ENCODE measurements at regions not wholly inside any gene's neighbourhood (a gene's known extent, or its start where the extent isn't known, plus 50 kb on each side); places are given as distances from the start of the nearest gene placed in this dataset.

GRCh38 chr7:54637712-54638396, 95.7 kb downstream of the VSTM2A start:
- ATAC-seq (ENCODE audit: poor library complexity) (no peak), DNase-seq (no peak)
- intact Hi-C loops (cut with DNase I), result no loop called here

GRCh38 chr7:54632696-54633095, 90.5 kb downstream of the VSTM2A start:
- ATAC-seq (ENCODE audit: poor library complexity) (no peak), DNase-seq (no peak)
- intact Hi-C loops (cut with DNase I), result no loop called here

GRCh38 chr7:54629771-54630170, 87.6 kb downstream of the VSTM2A start:
- intact Hi-C loops (cut with DNase I), result no loop called here
- no peak for ATAC-seq (ENCODE audit: poor library complexity)
- no peak for DNase-seq

GRCh38 chr7:54622696-54623309, 80.6 kb downstream of the VSTM2A start:
- ATAC-seq (ENCODE audit: poor library complexity), result no peak
- DNase-seq, result no peak
- intact Hi-C loops (cut with DNase I), result no loop called here

Data from Right ventricle myocardium superior (tissue), 1 donor.